Amygdala (tissue), 56 donors: ENCODE measurements at regions not wholly inside any gene's neighbourhood (a gene's known extent, or its start where the extent isn't known, plus 50 kb on each side); places are given as distances from the start of the nearest gene placed in this dataset.
"Not testable (repeated sequence)": the region's sequence is repeated elsewhere in the genome, so short reads cannot be mapped to it uniquely, and the experiment has no call there.

Experiments used
- DNase-seq, 56 donors: peaks; one replicate each; lab custom pipeline; 2025; lab: John Stamatoyannopoulos, UW

DNA sequence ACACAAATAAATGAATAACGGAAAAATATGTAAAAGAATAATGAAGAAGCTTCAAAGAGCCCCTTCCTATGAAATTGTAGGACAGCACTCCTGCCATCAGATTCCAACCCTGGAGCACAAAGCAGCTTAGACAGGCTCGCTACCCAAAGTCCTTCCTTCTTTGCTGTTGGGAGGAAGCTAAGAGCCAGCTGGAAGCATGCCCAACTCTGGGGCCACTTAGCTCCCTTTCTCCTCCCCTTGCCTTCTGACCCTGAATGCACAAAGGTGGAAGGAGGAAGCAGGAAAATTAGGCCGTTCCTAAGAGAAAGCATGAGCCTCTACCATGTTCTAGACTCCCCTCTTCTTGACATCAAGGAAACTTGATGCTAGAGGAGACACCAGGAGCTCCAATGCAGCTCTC, 700.8 kb downstream of the RNF144A start:
- no peak for DNase-seq

DNA sequence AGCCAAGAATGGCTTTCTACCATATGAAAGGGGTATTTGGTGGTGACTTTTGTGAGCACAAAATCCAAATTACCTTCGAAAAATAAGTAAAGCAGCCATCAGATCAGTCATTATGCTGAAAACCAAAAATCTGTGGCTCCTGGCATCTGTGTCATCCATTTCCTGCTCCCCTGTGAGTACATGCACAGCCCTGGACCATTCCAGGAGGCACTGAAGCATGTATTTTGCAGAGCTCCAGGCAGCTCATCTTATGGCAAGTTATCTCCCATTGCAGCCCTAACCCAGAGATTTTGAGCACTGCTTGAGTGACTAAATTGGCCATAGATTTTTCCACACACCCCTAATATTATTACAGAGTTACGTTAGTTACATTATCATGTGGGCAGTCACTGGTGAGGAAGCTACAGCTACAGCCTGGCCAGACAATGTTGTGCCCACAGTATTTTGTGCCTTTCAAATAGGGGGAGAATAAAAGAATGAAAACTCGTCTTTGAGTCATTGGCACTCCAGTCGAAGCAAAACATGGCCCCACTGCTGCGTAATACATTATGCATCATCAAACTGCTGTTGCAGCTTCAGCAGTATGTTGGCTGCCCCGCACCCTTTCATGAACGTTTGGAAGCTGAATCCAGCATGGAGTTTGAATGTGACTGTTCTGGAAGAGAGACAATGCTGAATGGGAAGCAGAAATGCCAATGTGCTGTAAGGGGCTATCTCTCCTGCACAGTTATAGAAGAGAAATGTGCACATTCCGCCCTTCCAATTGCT, 702.2 kb downstream of the RNF144A start:
- no peak for DNase-seq

DNA sequence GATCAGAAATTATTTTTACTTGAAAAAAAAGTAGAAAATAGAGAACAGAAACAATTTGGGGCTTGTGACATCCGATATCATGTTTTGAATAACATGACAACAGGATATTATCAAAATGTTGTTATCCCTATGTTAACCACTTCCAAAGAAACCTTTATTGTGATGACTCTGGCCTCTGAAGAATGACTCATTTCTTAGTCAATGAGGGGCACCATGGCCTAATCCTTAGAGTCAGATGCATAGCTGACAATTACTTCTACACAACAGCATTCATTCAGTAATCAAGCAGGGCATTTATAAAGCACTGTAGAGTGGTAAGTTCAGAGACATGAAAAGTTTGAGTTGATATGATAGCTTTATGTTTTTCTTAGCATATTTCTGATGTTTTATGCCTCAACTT, 703.0 kb downstream of the RNF144A start:
- DNase-seq, result no peak

DNA sequence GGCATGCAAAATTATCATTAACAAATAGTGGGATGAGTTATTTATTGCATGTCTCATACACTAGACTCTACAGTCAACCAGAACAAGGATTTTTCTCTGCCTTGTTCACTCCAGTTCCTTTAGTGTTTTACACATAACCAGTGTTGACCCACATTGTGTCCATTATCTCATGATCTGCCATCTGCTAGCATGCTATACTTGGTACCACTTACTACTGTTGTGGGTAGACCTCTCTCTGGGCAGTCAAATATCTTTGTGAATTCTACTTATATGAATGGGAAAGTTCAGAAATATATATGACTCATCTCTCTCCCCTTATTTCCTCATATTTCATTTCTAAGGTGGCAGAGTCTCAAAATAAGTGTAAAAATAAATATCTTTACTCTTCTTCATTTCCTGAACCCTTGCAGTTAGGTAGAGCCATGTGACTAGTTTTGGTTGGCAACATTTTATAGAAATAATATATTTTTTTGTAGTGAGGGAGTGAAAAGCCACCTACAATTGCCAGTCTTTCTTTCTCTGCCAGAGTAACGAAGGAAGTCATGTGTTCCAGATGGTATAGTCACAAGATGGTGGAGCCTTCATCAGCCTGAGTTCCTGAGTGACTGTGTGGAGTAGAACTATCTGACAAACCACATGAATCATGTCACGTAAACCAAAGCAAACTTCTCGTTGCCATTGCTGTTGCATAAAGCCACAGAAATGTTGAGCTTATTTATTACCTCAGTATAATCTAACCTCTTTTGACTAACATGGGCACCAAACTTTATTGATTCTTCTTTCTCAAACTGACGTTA, 704.0 kb downstream of the RNF144A start:
- no peak for DNase-seq

DNA sequence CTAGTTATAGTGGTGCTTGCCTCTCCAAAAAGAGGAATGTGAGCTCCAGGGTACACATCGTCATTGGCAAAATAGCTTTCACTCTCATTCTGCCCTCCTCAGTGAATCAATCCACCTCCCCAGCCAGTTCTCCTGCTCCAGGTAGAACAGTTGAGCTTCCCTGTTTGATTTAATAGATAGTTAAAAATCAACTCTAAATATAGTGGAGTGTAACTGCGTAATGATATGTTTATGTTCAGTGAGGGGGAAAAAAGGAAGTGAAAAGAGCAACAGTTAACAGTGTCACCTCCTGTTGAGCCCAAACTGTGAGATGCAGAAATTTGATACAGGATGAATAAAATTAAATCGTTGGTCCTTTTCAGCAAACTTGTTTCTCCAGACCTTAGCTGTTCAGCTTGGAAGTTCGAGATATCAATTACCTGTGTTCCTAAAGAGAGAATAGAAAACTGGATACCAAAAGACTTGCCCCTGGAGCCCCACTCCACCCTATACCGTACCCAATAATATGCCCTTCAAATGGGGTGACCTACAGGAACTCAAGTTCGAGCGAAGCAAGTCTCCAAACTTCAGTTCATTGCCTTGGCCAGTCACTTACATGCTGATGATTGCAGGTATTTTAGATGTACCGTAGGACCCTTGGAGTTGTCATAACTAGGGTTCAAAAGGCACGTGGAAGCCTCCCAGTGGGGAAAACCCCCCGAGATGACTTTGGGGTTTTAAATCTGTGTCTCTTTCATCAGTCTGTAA, 708.4 kb downstream of the RNF144A start:
- DNase-seq, result no peak

DNA sequence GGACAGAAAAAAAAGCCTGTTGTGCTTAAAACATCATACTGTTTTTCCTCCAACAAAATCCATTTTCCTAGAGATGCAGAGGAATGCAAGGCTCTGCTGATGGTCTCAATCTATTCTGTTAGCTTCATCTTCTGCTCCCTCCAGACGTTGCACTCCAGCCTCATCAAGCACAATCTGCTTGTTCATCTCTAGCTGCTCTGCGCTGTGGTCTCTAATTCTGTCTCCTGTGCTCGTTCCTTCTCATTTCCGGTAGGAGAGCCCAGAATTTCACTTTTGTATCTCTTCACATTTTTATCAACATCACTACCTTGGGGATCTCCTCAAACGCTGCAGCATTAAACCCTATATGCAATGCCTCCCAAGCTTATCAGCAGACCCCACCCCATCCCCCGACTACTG, 708.9 kb downstream of the RNF144A start:
- DNase-seq, result no peak

DNA sequence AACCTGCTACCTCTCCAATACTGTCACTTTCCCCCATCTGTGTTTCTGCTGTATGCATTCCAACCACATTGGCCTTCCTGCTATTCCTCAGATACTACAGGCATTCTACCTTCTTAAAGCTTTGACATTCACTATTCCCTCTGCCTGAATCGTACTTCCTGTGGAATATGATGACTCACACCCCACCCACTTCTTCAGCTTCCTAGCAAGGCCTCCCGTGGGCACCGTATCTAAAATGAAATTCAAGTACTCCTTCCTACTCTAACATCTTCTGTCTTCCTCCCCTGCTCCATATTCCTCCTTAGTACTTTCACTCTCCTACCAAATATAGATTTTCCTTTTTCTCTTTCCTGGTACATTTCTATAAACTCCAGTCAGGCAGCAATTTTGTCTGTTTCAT, 710.4 kb downstream of the RNF144A start:
- DNase-seq, result peak in 10 of 56 donors; percentile 2 to 54 (median 21)

DNA sequence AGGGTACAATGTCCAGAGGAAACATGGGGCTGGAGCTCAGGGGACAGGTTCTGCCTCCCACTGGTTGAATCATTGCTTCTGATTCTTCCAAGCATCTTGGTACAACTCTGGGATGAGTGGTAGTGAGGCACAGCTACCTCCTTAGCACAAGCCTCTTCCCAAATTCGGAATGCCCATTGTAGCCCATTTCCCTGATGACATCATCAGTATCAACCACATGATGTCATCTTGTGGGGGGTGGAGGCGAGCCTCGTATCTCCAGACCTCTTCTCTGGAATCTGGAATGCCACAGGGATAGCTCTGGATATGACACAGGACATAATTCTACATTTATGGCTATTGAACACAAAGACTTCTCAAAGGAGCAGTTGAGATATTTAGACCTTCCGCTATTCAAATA, 715.2 kb downstream of the RNF144A start:
- DNase-seq, result no peak

DNA sequence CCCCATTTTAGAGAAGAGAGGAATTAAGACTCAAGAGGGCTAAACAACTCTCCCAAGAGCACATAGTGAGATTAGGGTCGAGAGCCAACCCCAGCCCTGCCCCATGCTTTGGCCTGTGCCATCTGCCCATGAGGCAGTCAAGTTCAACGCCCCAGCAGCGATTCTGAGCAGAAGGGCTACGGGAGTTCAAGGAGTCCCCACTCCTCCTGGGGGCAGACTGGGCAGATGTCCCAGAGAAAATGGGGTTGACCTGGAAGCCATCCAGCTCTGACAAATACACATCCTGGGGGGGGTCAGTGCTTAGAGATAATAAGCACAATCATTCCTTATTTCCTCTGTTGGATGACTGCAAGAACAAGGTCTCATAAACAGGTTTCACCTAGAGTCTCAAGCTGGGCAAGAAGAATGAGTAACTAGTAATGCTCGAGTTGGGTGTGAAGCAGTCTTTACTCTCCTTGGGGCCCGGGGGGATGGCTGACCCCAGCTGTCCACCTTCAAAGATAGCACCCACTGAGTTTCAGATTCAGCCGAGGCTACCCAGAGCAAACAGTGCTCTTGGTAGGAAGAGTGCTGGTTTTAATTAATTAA, 716.4 kb downstream of the RNF144A start:
- DNase-seq, result no peak

DNA sequence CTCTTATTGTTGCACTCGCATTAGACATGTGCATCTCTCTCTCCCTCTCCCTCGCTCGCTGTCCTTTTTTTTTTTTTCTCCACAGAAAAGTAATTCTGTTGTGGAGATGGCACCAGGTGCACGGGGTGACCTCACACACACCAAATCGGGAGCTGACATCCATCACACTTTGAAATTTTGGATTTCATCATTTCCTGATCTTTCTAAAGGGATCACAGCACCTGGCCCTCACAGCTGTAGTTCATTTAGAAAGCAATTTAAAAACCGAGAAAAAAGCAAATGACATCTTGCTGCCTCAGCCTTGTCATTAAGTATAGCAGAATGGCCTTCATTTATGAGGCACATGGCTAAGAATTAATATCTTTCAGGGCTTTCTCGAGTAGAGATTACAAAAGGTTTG, 717.2 kb downstream of the RNF144A start:
- no peak for DNase-seq

DNA sequence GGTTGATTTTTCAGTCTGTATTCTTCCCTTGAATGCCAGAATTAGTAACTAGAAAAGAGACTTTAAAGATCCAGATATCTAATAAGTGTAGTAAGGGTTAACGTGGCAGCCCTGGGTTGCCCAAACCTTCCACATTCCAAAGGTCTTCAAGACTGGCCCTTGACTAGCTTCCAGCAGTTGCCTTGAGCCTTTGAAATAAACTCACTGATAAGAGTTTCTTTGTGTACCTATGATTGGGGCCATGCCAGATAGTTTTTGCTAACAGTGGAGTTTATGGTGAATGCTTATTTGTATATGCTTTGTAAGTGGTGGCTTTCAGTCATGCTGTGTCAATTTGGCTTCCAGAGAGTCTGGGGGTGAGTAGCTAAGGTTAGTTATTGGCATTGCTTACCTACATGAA, 722.3 kb downstream of the RNF144A start:
- DNase-seq, result no peak

DNA sequence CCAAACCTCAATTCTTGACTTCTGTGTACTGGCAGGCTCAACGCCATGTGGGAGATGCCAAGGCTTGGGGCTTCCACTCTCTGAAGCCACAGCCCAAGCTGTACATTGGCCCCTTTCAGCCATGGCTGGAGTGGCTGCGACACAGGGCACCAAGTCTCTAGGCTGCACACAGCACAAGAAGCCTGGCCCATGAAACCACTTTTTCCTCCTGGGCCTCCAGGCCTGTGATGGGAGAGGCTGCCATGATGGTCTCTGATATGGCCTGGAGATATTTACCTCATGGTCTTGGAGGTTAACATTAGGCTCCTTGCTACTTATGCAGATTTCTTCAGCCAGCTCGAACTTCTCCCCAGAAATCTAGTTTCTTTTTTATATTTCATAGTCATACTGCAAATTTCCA, 724.1 kb downstream of the RNF144A start:
- DNase-seq, result not testable (repeated sequence)

DNA sequence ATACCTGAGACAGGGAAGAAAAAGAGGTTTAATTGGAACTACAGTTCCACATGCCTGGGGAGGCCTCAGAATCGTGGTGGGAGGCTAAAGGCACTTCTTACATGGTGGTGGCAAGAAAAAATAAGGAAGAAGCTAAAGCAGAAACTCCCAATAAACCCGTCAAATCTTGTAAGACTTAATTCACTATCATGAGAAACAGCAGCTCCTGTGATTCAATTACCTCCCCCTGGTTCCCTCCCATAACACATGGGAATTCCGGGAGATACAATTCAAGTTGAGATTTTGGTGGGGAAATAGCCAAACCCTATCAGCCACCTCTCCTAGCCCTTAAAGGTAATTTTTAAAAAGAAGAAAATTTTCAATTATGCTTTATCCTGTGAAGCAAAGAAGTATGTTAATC, 728.8 kb downstream of the RNF144A start:
- DNase-seq, result no peak

DNA sequence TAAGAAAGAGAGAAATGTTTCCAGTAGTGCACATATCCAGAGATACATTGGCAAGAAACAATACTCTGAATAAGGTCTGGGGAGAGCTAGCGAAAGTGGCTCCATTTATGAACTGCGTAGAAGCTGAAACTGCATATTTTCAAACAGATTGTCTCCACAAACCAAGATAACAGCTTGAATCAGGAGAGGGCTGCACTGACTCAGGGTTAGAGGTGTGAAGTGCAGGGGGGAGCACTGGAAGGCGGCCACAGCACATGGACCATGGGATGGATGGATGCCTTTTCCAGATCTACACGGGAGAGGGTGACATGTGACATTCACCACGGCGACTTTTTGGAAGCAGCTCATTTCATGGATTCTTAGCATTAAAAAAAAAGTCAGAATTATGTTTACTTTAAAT, 729.4 kb downstream of the RNF144A start:
- no peak for DNase-seq

DNA sequence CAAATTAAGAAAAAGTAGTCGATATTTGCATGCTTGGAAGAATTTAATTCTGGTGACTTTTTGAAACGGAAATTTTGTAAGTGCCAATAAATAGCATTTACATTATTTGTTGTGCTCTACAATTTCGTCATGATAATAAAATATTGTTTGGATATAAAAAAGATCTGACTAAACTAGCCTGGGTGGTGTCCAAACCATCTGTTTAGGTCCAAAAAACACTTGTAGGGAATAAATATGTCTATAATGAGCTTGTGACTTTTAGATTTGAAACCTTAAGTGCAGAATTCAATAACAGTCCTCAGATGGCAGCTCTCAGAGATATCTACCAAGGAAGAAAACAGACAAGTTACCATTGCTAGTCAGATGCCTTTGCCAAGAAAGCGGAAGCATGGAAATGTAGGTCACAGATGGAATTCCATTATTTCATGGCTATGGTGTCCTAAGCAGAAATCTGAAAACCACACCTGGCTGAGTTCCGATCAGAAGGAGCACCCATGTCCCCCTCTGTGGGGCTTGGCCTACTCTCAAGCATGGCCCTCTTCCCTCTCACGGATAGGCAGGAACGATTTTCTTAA, 731.1 kb downstream of the RNF144A start:
- no peak for DNase-seq

DNA sequence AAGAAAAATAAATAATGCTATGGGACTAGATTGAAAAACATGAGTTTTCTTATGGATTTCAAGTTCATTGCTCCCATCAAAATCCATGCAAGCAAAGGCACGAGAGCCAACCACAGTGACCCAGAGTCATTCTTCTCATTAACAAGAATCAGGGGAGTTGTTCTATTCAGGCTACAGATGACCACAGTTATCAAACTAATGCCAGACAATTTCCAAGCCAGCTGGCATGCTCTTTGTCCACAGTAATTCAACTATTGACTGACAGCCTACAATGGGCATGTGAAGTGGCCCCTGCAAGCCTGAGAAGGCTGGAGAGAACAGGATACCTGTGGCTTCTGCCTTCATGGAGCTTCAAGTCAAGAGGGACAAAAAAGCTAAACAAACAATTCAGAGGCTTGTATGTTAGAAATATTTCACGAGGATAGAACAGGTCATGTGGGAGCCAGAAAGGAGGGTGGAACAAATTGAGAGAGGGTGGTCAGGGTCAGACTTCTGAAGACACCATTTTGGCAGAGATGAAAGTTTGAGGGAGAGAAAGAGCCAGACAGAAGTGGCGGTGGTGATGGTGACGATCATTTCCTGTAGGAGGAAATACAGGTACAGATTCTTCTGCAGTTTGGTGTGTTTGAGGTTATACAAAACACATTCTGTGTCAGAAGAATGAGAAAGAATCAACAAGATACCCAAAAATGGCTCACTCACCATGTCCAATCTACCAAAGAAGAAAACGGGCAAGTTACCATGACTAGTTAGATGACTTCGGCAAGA, 732.4 kb downstream of the RNF144A start:
- no peak for DNase-seq

DNA sequence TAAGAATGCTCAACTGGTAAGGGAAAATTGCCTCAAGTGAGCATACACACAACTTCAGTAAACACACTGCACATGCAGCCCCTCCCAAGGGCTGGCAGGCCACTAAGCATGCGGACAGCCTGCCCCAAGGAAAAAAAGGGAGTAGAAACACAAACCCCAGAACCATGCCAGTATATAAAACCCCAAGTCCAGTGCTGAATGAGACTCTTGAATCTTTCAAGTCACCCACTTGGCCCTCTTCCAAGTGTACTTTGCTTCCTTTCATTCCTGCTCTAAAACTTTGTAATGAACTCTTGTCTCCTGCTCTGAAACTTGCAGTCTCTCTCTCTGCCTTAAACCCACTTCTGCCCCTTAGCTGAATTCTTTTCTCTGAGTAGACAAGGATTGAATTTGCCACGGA, 736.4 kb downstream of the RNF144A start:
- no peak for DNase-seq

DNA sequence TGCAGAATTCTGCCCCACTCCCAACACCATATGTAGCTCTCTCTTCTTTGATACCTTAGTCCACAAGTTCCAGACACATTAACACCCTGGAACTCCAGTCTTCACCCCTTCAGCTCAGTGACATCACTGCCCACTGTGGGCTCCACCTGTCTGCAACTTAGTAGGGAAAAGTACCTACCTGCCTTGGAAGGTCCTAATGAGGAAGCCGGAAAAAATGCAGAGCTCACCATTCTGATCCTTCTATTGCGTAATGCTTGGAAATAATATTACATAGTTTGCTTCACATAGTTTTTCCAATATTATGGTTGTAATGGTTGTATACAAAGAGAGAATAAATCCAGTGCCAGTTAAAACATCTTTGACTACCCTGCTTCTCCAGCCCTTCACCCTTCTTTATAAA, 738.4 kb downstream of the RNF144A start:
- DNase-seq, result no peak

DNA sequence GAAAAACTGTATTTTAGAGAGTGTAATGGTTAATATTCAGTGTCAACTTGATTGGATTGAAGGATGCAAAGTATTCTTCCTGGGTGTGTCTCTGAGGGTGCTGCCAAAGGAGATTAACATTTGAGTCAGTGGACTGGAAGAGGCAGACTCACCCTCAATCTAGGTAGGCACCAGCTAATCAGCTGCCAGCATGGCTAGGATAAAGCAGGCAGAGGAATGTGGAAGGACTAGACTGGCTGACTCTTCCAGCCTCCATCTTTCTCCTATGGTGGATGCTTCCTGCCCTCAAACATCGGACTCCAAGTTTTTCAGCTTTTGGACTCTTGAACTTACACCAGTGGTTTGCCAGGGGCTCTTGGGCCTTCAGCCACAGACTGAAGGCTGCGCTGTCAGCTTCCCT, 740.3 kb downstream of the RNF144A start:
- DNase-seq, result not testable (repeated sequence)

DNA sequence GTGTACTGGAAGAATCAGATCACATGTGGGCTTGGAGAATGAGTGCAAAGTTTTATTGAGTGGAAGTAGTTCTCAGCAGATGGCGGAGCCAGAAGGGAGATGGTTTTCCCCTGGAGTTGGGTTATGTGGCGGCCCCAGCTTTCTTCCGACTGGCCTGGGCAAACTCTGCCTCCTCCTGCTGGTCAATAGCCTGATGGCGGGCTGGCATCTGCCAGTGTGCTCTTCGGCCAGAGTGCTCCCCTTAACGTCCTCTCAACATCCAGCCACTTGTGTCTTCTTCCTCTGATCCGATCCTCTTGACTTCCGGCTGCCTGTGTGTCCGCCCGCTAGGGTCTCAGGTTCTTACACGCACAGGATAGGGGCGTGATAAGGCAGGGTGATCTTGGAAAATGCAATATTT, 741.3 kb downstream of the RNF144A start:
- DNase-seq, result no peak
